MG63 (cell line): ENCODE measurements at regions not wholly inside any gene's neighbourhood (a gene's known extent, or its start where the extent isn't known, plus 50 kb on each side); places are given as distances from the start of the nearest gene placed in this dataset.

ENCODE experiments used
- DNase-seq: peaks from one replicate; pipeline ENCODE4 v3.0.0-alpha.2; 2020
- H3K27me3 ChIP-seq: fragments of 250-450 bp; sonication (Bioruptor Pico); 2 replicates; pipeline ENCODE4 v1.5.1; 2020; ENCODE audit warnings: mild to moderate bottlenecking, moderate library complexity
- H3K36me3 ChIP-seq: fragments of 250-450 bp; sonication (Bioruptor Pico); 2 replicates; pipeline ENCODE4 v1.5.1; 2020; ENCODE audit warnings: mild to moderate bottlenecking, moderate library complexity
- H3K4me3 ChIP-seq: fragments of 250-450 bp; sonication (Bioruptor Pico); 2 replicates; pipeline ENCODE4 v1.5.1; 2020; ENCODE audit warnings: mild to moderate bottlenecking, moderate library complexity
- H3K9me3 ChIP-seq: fragments of 250-450 bp; sonication (Bioruptor Pico); 2 replicates; pipeline ENCODE4 v1.5.1; 2020; ENCODE audit warnings: mild to moderate bottlenecking, moderate library complexity

GRCh38 chr9:110068212-110068611 lies 139.7 kb downstream of the C9orf152 start:
- Histone ChIP-seq H3K4me3 (no peak overlapping the region), H3K27me3 (no peaks in the 10 kb centered on the region), H3K36me3 (peaks cover 64% of the 10 kb centered on the region), H3K9me3 (no peaks in the 10 kb centered on the region)
- DNase-seq: no peak

GRCh38 chr9:110069326-110070248 lies 138.4 kb downstream of the C9orf152 start:
- peak; percentile 34 for DNase-seq
- H3K27me3 ChIP-seq: no peaks in the 10 kb centered on the region
- peaks cover 54% of the 10 kb centered on the region for H3K36me3 ChIP-seq
- no peaks in the 10 kb centered on the region for H3K9me3 ChIP-seq
- no peak overlapping the region for H3K4me3 ChIP-seq

DNA sequence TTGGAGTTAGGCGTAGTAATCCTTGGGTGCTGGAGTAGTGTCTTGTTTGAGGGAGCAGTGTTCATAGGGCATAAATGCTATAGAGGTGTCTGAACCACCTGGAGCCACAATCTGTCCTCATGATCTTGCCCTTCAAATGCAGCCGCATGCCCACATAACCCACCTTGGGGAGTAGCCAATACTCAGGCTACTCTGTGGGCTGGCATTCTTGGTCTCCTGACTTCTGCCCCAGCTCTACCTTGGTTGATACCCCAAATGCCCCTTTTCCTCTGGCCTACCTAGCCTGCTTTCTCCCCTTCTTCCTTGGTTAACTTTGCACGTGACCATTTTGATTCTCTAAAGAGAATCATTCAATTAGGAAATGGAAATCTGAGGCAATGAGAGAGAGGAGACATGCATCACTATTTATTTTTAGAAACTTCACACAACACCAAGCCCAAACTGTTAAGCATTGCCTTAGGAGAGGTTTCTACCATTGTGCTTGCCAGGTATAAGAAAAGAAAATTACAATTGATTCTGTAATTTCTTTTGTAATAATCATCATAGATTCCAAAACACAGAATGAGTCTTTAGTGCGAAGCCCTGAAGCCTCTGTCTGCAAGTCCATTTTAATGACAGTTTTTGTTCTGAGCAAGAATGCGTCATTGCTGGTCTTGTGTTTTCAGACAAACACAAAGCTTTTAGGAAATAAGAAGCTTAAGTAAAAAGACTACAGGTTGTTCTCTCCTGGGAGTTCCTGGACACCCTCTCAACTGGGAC lies 135.2 kb downstream of the C9orf152 start:
- Histone ChIP-seq H3K4me3 (no peak overlapping the region), H3K36me3 (peaks cover 46% of the 10 kb centered on the region), H3K9me3 (no peaks in the 10 kb centered on the region), H3K27me3 (no peaks in the 10 kb centered on the region)
- DNase-seq: no peak

GRCh38 chr9:110073356-110073905 lies 134.5 kb downstream of the C9orf152 start:
- H3K4me3 ChIP-seq: no peak overlapping the region
- H3K27me3 ChIP-seq: no peaks in the 10 kb centered on the region
- H3K36me3 ChIP-seq: peaks cover 46% of the 10 kb centered on the region
- DNase-seq: no peak
- no peaks in the 10 kb centered on the region for H3K9me3 ChIP-seq

DNA sequence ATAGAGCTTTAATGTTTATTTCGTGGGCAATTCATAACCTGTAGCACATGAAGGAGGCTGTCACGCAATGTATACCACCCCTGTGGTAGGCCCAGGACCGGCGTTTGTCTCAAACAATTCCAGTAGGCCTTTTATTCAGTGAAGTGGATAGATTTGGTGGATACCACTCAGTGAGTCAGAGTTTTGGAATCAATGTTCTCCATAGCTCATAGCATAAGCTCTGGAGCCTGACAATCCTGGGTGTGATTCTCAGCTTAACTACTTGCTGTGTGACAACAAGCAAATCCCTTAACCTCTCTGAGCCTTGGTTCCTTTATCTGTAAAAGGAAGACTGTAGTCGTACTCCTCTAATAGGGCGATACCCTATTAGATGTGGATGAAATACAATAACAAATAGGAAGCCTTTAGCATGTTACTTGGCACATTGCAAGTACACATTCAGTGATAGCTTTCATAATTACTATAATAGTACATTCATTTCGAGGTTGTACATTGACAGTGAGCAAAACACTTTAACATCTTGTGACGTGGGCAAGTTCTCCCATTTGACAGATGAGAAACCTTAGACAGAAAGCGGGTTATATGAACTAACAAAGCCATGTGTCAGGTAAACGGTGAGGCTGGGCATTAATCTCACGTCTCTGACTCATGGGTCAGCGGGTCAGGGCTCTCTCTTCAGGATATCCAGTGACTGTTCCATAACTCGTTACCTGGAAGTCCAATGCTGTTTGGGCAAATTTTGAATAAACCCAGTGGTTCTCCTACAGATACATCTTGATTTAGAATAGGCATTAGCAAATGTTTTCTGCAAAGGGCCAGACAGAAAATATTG lies 130.8 kb downstream of the C9orf152 start:
- peak; percentile 35 for DNase-seq
- H3K9me3 ChIP-seq: no peaks in the 10 kb centered on the region
- no peaks in the 10 kb centered on the region for H3K27me3 ChIP-seq
- H3K4me3 ChIP-seq: no peak overlapping the region
- H3K36me3 ChIP-seq: peaks cover 32% of the 10 kb centered on the region

- H3K4me3 ChIP-seq: no peak overlapping the region
- H3K27me3 ChIP-seq: no peaks in the 10 kb centered on the region
- peaks cover 25% of the 10 kb centered on the region for H3K36me3 ChIP-seq
- H3K9me3 ChIP-seq: no peaks in the 10 kb centered on the region
- no peak for DNase-seq
Observed at GRCh38 chr9:110077925-110078324, 130.0 kb downstream of the C9orf152 start.

DNA sequence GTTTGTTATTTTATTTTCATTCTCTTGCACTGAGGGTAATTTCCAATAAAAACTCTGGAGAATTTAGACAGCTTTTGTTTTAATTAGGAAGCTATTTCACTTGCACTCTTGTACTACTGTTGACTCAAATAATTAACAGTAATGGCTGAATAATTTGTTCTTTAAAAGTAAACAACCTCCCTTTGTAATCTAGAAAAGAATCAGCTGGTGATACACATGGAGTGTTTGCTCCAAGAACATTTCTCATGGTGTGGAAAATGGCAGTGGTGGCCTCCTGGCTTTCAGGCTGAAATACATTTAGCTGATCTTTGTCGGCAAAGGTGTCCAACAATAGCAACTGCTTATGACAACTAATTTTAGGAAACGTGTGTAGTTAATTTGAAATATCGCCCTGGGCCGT lies 129.4 kb downstream of the C9orf152 start:
- H3K4me3 ChIP-seq: no peak overlapping the region
- no peaks in the 10 kb centered on the region for H3K27me3 ChIP-seq
- H3K36me3 ChIP-seq: peaks cover 29% of the 10 kb centered on the region
- no peak for DNase-seq
- H3K9me3 ChIP-seq: no peaks in the 10 kb centered on the region

GRCh38 chr9:110081395-110081794 lies 126.6 kb downstream of the C9orf152 start:
- Histone ChIP-seq H3K4me3 (no peak overlapping the region), H3K9me3 (no peaks in the 10 kb centered on the region), H3K27me3 (no peaks in the 10 kb centered on the region), H3K36me3 (peaks cover 32% of the 10 kb centered on the region)
- peak; percentile 38 for DNase-seq

GRCh38 chr9:110083866-110084265 lies 124.1 kb downstream of the C9orf152 start:
- DNase-seq: no peak
- Histone ChIP-seq H3K4me3 (no peak overlapping the region), H3K36me3 (peaks cover 28% of the 10 kb centered on the region), H3K9me3 (no peaks in the 10 kb centered on the region), H3K27me3 (no peaks in the 10 kb centered on the region)

DNA sequence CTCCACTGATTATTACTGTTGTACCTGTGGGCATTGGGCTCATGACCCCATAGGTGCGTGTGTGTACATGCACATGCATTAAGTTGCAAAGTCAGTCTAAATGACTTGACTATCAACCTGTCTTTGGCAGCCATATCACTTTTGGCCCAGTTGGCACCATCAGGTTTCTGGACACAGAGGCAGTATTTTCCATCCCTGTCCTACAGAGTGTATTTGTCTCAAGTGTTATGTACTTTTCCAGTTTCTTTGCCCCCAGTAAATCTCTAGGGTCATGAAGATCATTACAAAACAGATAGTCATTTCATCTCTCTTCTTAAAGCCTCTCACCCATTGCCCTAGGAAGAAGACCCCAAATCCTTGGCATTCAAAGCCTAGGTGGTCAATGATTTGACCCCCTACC lies 121.4 kb downstream of the C9orf152 start:
- Histone ChIP-seq H3K36me3 (peaks cover 24% of the 10 kb centered on the region), H3K4me3 (no peak overlapping the region), H3K27me3 (no peaks in the 10 kb centered on the region), H3K9me3 (no peaks in the 10 kb centered on the region)
- no peak for DNase-seq

DNA sequence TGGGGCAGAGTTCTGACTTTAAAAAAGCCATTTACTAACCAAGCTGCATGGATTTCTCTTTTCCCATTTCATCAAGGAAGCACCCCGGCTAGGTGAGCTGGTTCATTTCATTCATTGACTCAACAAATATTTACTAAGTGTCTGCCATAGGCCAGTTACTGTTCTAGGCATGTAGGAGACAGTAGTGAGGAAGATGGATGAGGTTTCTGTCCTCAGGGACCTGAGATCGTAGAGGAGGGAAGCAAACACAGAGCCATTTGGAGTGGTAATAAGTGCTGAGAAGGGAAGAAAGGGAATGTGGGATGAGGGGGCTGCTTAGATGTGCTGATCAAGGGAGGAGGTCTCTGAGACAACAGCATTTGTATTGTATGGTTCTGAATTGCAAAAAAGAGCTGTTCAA lies 120.4 kb downstream of the C9orf152 start:
- Histone ChIP-seq H3K36me3 (peaks cover 20% of the 10 kb centered on the region), H3K9me3 (no peaks in the 10 kb centered on the region), H3K27me3 (no peaks in the 10 kb centered on the region), H3K4me3 (no peak overlapping the region)
- DNase-seq: no peak

- H3K36me3 ChIP-seq: peaks cover 20% of the 10 kb centered on the region
- H3K27me3 ChIP-seq: no peaks in the 10 kb centered on the region
- no peak overlapping the region for H3K4me3 ChIP-seq
- peak; percentile 8 for DNase-seq
- H3K9me3 ChIP-seq: no peaks in the 10 kb centered on the region
Observed at GRCh38 chr9:110088099-110088498, 119.9 kb downstream of the C9orf152 start.

- Histone ChIP-seq H3K27me3 (no peaks in the 10 kb centered on the region), H3K4me3 (no peak overlapping the region), H3K36me3 (peaks cover 13% of the 10 kb centered on the region), H3K9me3 (no peaks in the 10 kb centered on the region)
- no peak for DNase-seq
Observed at GRCh38 chr9:110089681-110090370, 118.1 kb downstream of the C9orf152 start.

- peaks cover 10% of the 10 kb centered on the region; the same call in 1 of the 2 replicates for H3K36me3 ChIP-seq
- no peaks in the 10 kb centered on the region for H3K27me3 ChIP-seq
- H3K4me3 ChIP-seq: no peak overlapping the region
- DNase-seq: no peak
- no peaks in the 10 kb centered on the region for H3K9me3 ChIP-seq
Observed at GRCh38 chr9:110092792-110093191, 115.2 kb downstream of the C9orf152 start.

DNA sequence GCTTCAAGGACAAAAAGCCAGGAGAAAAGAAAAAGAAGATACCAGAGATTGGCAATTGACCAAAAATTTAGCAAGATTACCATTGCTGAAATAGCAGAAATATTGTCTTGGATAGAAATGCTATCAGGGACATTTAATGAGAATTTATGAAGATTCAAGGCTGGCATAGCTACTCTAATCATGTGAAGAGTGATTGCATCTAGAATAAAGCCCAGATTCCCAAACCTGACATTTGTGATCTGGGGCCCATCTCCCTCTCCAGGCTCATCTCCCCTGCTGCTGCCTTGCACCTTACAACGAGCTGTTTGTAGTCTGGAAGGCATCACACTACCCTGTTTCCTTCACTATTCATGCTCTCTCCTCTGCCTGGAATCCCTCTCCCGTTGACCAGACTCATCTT lies 114.5 kb downstream of the C9orf152 start:
- DNase-seq: no peak
- H3K27me3 ChIP-seq: no peaks in the 10 kb centered on the region
- no peaks in the 10 kb centered on the region for H3K9me3 ChIP-seq
- H3K36me3 ChIP-seq: peaks cover 13% of the 10 kb centered on the region
- no peak overlapping the region for H3K4me3 ChIP-seq

GRCh38 chr9:110093871-110094270 lies 114.1 kb downstream of the C9orf152 start:
- Histone ChIP-seq H3K4me3 (no peak overlapping the region), H3K9me3 (no peaks in the 10 kb centered on the region), H3K36me3 (peaks cover 13% of the 10 kb centered on the region), H3K27me3 (no peaks in the 10 kb centered on the region)
- DNase-seq: no peak
